GM19324 (cell line): ENCODE measurements at regions not wholly inside any gene's neighbourhood (a gene's known extent, or its start where the extent isn't known, plus 50 kb on each side); places are given as distances from the start of the nearest gene placed in this dataset.
"Not testable (repeated sequence)": the region's sequence is repeated elsewhere in the genome, so short reads cannot be mapped to it uniquely, and the experiment has no call there.

Source experiments
- ATAC-seq: cut with Tn5 transposase; IDR thresholded peaks from one replicate; pipeline ENCODE4 v1.9.1; 2021; ENCODE audit warnings: mild to moderate bottlenecking, moderate library complexity; ENCODE audit not compliant: unreplicated experiment, low FRiP score

DNA sequence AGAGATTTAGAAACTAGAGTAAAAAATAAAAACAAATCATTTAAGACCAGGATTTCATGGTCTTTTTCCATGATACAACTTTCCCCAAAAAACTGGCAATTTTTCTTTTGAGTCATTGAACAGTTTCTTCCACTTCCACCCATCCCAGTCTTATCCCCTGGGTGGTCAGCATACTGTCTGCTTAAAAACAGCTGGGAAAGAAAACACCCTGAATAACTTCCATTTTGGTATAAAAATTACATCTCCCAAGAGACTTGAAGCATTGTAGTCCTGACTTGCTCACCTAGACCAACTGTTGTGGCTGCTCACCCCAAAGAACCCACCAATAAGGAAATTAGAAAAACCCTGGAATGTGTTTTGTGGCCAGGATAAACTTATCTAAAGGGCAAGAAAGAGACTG, 731.3 kb downstream of the NR2F1-AS1 start:
- ATAC-seq: no peak

DNA sequence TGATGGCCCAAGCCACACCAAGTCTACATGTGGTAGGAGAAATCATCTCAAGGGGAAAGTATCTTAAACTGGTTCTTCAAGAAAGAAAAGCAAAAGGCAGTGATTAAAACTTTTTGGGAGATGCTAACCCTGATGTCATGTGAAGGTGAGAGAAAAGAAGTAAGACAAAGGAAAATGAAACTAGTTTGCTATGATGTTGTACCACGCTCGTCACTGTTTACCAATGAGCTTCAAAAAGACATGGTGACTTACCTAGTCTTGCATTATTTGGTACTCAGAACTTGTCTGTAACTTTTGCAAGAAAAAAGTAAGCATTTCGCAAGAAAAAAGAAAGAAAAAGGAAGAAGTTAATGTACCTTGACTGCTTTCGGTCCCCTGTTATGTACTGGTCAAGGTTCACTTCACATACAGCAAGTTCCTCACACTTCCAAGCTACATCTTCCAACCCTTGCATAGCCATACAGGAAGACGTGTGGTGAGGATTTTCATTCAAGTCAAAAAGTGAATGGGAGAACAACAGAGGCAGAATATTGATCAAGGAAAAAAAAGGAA, 739.3 kb downstream of the NR2F1-AS1 start:
- no peak for ATAC-seq

DNA sequence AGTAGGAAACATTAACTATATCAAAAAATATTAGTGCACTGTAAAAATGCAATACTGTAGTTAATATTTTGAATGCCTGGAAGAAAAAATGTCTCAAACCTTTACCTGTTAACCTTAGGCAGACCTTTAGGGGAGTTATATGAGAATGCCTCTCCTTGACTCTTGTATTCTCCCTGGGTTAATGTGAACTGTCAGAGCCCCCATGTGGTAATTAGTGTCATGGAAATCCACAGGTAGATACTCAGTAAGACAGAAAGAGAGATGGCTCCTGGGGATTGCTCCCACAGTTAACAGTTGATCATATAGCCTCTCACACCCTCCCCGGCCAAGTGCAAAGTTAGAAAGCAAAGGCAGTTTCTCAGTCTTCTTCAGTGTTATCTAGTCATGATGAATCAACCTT, 742.8 kb downstream of the NR2F1-AS1 start:
- ATAC-seq: no peak

DNA sequence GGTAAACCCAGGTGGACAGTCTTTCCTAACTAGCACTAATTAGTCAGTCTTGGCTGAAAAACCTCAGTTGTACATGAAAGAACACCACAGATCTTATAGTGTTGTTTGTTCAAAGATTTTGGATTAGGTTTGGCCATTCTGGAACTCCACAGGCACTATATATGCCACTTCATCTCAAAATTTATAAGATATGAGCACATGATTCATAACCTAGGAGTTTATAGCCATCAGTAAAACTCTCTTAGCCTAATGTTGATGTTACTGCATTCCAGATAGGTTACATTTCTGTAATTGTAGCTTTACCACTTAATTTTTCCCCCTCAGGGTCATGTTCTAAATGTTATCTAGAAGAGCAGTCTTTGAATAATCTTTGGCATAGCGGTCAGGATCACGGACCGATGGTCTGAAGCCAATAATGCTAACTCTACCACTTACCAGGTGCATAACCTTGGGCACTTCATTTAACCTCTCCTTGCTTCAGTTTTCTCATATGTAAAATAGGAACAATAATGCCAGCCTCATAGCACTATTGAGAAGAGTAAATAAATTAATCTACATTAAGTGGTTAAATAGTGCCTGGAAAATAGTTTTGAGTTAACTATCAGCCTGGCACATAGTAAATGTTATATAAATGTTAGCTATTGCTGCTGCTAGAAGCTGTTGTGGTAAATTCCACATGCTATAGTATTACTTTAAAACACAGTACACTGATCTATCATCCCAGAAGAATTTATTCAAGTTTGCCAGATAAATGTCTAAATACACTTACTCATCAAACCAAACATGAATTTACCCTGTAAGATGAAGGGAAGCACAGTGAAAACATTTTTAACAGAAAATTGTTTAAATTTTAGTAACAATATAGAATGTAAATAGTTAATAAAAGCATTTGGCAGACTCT, 743.9 kb downstream of the NR2F1-AS1 start:
- ATAC-seq: no peak

DNA sequence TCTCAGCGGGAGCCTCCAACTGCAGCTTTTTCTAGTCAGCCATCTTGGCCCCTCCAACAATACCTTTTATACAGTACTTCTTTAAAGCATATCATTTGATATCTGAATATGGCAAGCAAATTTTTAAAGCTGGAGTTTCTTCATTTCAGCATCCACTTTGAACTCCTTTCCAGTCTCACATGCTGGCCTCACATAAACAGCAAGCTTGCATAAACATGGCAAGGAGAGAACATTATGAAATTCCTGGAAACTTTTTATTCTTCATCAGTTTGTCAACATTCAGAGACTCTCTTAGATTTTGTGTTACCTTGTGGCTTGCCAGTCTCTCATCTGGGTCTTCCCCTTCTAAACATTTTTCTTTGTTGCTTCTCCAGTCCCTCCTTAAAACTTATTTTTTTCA, 745.3 kb downstream of the NR2F1-AS1 start:
- ATAC-seq: no peak

DNA sequence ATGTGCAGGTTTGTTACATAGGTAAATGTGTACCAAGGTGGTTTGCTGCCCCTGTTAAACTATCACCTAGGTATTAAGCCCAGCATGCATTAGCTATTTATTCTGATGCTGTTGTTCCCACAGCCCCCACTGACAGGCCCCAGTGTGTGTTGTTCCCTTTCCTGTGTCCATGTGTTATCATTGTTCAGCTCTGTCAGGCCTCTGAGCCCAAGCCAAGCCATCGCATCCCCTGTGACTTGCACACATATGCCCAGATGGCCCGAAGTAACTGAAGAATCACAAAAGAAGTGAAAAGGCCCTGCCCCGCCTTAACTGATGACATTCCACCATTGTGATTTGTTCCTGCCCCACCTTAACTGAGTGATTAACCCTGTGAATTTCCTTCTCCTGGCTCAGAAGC, 757.5 kb downstream of the NR2F1-AS1 start:
- not testable (repeated sequence) for ATAC-seq

DNA sequence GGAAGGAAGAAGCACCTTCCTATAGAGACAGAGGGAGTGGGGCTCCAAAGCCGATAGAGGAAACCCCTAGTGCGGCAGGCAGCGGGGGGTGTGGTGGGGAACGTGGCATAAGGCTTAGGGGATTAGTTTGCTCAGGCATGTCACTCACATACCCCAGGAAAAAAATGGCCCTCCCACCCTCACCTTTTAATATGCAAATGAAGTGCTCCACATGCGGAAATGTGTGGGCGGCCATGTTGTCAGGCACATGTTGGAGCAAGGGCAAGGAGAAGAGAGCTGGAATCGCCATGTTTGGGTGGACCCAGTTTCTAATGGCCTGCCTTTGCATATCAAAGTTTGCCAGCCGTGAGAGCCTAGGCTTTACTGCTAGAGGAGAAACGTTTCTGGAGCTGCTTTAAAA, 758.8 kb downstream of the NR2F1-AS1 start:
- no peak for ATAC-seq

DNA sequence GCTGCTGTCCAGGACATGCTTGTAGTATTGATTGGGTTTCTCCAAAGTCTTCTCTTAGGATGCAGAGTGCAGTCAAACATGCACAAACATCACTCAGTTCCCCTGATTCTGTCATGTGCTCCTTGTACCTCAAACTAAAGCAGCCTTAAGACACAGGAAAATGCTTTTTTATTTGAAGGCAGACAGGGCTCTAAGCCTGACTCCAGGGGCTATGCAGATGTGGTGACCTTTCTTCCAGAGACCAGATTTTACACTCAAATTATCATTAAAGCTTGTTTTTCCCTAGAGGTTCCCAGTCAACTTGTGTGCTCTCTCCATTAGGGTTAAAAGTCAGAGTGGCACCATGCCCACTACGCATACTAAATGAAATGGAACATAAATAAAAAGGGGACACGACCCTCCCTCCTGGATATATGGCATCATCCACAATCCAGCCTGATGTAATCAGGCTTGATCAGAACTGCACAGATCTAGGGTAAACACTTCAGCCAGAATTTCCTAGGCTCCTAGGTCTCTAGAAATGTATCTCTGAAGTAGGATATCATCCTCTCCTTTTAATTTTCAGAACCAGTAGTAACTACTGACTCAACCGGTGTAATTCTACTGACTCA, 771.1 kb downstream of the NR2F1-AS1 start:
- ATAC-seq: no peak

DNA sequence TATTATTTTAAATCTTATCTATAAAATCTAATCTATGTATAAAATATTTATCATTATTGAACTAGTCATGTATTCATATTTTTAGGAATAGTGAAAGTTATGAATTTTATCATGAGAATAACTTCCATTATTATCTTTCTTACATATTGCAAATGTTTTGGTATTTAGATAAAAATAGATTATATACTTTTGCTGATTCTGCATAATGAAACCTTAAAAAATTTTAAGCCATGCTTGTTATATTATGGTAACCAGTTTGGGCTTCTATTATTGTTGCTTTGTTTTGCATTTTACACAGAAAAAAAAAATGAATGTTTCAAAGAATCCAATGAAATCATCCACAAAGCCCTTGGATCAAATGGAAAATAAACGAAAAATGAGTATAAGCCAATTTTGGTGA, 772.5 kb downstream of the NR2F1-AS1 start:
- no peak for ATAC-seq

DNA sequence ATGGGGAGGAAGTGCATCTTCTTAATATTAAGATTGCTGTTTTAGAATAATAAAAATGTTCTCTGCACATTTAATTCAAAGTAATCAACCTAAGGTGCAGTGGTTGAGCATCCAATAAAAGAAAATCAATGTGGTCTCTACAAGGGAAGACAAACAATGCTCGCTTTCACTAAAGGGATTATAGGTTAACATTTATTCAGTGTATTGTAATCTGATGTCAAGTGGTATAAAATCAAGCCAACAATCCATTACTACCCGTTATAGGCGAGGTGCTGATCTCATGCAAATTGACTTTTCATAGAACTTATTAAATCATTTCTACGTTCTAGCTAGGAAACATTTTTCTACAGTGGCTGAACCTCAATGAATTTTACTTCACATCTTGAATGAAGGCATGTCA, 773.9 kb downstream of the NR2F1-AS1 start:
- ATAC-seq: no peak

DNA sequence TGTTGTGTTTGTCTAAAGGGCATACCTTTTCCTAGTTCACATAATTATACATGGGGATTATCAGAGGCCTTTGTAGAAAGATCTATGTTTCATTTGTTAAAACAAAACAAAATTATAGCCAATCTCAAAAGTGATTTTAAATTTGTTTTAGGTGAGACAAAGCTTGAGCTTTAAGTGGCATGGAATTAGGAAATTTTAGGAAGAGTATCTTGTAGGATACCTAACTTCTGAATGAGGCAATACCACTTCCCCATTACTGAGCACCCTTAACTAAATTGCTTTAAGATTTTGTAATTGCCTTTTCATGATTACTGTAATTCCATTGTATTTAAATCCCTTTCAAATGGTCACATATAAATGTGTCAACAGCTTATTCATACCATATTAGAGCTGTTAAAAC, 775.6 kb downstream of the NR2F1-AS1 start:
- ATAC-seq: no peak

DNA sequence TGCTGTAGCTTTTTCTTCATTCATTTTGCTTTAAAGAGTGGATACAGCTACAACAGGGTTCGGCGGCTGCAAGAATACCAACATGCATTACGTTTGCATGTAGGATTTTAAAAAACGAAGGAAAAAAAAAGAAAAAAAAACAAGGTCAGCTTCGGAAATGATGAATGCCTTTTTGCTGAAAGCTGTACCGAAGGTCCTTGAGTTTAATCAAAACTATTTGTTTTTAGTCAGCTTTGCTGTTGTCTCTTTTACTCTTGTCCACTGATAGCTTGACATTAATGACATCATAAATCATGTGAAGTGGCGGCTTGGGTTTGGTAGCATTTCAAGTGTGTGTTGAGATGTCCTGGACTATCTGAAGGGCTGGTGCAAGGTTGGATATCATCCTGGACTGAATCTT, 779.1 kb downstream of the NR2F1-AS1 start:
- ATAC-seq: no peak

DNA sequence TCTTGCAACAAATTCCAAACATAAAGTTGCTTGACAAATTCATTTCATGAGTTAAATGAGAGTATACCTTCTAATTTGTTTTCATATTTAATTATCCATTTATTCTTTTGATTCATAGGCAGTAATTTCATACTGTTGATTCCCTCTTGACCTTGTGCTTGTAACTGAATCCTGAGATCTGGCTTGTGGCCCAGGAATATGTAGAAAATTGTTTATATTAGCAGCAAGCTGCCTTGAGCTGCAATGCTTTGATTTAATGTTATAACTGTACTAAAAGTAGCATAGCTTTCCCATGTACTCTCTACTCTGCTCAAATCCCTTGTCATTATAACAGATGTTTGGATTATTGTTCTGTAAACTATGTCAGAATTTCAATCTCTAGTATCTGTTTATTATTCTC, 780.7 kb downstream of the NR2F1-AS1 start:
- no peak for ATAC-seq

DNA sequence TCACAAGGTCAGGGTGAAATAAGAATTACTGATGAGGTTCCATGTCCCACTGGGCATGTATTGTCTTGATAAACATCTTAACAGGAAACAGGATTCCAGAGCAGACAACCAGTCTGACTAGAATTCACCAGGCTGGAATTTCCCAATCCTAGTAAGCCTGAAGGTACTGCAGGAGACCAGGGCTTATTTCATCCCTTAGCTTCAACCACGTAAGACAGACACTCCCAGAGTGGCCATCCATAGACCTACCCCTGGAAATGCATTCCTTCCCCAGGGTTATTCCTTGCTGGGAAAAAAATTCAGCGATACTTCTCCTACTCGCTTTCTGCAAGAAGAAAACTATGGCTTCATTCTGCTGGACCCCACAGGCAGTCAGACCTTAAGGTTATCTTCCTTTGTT, 785.4 kb downstream of the NR2F1-AS1 start:
- no peak for ATAC-seq

DNA sequence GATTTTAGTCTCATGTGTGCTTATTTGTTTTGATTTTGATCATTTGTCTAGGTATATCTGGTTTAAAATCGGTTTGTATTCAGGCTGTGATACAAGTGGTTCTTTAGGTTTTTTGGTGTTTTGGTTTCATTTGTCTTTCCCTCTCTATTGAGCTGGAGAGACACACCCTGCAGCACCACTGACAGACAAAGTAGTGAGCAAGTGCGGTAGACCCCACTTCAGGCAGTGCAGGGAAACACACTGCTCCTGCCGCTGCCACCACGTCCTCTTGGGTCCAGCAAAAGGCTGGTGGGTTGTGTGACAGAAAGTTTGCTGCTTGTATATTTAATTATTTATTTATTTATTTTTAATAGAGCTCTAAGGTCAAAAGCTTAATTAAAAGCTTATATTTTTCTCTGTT, 801.0 kb downstream of the NR2F1-AS1 start:
- no peak for ATAC-seq

DNA sequence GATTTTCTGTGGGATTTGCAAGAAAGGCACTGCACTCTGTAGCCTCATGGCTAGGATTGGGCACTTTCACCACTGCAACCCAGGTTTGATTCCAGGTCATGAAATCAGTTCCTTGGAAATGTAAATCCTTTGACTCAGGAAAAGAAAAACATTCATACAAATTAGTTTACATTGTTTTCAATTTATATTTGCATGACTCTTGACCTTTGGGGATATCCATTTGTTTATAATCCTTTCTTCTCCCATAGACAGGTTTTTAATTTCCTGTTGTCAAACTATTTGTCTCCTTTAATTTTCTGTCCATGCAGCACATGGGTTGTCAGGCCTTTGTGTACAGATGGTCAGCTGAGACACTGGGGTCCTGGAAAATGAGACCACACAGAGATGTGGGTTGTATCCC, 801.5 kb downstream of the NR2F1-AS1 start:
- ATAC-seq: no peak

DNA sequence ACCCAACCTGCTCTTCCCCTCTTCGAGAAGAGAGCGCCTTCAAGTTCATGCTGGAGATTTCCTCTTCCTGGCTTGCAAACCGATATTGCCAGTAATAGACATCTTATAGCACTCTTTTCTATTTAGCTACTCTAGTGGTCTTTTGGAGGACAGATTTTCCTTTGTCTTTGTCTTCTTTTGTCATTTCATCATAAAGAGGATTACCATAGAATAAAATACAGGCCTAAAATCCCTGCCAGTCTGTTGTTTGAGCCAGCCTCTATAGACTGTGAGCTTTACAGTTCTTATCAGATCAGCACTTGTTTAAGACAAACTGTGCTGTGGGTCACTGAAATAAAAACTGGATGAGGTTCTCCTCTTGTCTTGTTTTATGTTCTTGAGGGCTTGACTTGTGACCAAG, 802.8 kb downstream of the NR2F1-AS1 start:
- ATAC-seq: no peak

DNA sequence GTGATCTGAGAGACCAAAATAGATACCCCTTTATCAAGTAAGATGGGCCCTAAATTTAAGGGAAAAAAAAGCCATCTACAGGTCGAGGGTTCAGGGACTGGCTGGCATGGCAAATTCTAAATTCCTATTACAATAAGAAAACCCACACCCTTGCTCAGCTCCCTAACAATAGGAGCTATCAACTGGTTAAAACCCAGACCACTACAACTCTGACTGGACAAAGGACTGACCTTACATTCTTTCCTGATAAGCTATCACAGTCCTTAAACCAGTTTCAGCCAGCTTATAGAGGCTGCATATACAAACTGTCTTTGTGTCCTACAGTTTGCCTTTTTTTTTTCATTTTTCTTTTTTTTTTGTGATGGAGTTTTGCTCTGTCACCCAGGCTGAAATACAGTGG, 803.6 kb downstream of the NR2F1-AS1 start:
- ATAC-seq: no peak

DNA sequence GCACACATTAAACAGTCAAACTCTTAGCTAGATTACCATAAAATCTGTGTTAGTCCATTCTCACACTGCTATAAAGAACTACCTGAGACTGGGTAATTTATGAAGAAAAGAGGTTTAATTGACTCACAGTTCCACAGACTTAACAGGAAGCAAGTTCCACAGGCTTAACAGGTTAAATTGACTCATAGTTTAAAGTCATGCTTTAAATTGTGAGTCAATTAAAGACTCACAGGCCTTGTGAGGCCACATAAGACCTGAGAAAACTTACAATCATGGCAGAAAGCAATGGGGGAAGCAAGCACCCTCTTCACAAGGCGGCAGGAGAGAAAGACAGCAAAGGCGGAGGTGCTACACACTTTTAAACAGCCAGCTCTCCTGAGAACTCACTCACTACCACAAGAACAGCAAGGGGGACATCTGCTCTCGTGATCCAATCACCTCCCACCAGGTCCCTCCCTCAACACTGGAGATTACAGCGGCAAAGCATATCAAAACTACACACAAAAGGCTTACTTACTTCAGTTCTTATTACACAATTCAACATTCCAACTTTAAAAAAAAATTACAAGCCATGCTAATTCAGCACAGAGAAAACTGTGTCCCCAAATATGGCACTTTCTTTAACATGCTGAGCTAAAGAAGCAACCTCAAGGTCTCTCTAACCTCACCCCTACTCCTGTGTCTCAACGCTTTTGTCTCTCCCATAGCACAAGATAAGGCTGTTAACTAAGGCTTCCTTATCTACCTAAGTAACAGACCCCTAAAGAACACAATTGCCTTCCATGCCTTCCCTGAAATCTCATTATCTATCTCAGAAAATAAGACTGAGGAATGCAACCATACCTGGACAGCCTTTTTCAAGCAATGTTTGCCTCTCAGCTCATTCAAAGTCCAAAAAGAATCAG, 805.1 kb downstream of the NR2F1-AS1 start:
- no peak for ATAC-seq

DNA sequence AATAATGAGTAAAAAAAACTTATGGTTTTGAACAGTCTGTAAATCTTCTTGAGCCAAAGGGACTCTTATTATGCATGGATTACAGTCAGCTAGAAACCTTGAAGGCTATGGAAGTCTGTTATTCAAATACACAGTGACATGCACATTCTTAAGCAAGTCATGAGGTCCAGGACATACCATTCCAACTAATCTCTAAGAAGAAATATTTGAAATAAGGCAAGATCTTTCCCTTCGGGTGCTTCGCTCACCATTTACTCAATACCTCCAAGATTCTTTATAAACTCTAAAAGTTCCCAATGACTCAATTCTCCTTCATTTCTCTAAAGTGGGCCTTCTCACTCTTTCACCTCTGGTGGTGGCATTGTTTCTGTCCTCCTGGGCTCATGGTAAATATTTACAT, 811.0 kb downstream of the NR2F1-AS1 start:
- ATAC-seq: no peak

DNA sequence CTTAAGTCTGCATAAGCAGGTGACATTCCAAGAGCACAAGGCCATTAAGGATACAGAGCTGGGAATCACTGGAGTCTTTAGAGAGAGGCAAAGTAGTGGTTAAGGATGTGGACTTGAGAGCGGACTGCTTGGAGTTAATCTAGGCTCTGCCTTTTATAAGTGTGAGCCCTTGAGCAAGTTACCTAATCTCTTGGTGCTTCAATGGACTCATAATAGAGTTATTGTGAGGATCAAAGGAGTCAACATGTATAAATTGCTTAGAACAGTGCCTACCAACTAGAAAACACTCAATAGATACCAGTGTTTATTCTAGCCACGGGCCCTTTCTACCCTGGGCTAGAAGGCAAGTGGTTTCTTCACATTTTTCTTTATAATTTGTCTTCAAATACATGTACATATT, 819.4 kb downstream of the NR2F1-AS1 start:
- no peak for ATAC-seq
